SU-DHL-6 (cell line): ENCODE measurements at regions not wholly inside any gene's neighbourhood (a gene's known extent, or its start where the extent isn't known, plus 50 kb on each side); places are given as distances from the start of the nearest gene placed in this dataset.

Experiments
- EZH2phosphoT487 ChIP-seq: fragments of 200-600 bp; sonication (generic), shearing (Covaris generic); conservative IDR thresholded peaks from 2 replicates; pipeline ENCODE4 v1.6.1; 2018; ENCODE audit warnings: mild to moderate bottlenecking, antibody characterized with exemption, low read length, moderate library complexity, mixed read lengths
- TF ChIP-seq, protein P1 (sequence below): fragments of 200-600 bp; sonication (generic); IDR thresholded peaks from one replicate; pipeline ENCODE4 v1.5.1; 2017; ENCODE audit warnings: antibody characterized with exemption, mild to moderate bottlenecking, low read length, moderate library complexity; ENCODE audit not compliant: insufficient read depth, poor library complexity, severe bottlenecking

DNA sequence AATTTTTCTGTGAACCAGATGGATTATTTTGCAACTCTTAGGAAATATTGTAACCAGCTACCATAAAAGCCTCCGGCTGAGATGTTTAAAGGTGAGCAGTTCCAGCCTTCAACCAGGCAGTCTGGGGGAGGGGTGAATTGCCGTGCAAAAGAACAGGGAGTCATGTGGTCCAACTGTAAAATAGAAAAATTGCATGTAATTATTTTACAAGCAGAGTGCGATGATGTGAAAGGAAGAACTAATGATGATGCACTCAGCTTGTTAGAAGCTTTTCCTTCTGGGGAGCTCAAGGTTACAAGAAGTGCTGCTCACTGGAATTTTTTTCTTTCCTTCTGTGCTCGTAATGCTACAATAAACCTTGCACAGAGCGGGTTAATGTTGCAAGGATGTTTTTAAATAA, 188.7 kb upstream of the ITGA1 start:
- TF ChIP-seq, protein P1, sequence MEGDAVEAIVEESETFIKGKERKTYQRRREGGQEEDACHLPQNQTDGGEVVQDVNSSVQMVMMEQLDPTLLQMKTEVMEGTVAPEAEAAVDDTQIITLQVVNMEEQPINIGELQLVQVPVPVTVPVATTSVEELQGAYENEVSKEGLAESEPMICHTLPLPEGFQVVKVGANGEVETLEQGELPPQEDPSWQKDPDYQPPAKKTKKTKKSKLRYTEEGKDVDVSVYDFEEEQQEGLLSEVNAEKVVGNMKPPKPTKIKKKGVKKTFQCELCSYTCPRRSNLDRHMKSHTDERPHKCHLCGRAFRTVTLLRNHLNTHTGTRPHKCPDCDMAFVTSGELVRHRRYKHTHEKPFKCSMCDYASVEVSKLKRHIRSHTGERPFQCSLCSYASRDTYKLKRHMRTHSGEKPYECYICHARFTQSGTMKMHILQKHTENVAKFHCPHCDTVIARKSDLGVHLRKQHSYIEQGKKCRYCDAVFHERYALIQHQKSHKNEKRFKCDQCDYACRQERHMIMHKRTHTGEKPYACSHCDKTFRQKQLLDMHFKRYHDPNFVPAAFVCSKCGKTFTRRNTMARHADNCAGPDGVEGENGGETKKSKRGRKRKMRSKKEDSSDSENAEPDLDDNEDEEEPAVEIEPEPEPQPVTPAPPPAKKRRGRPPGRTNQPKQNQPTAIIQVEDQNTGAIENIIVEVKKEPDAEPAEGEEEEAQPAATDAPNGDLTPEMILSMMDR, result no peak
- no peak for TF ChIP-seq EZH2phosphoT487
